ENCODE measurements at regions not wholly inside any gene's neighbourhood (a gene's known extent, or its start where the extent isn't known, plus 50 kb on each side); places are given as distances from the start of the nearest gene placed in this dataset.
"Not testable (repeated sequence)": the region's sequence is repeated elsewhere in the genome, so short reads cannot be mapped to it uniquely, and the experiment has no call there.

DNA sequence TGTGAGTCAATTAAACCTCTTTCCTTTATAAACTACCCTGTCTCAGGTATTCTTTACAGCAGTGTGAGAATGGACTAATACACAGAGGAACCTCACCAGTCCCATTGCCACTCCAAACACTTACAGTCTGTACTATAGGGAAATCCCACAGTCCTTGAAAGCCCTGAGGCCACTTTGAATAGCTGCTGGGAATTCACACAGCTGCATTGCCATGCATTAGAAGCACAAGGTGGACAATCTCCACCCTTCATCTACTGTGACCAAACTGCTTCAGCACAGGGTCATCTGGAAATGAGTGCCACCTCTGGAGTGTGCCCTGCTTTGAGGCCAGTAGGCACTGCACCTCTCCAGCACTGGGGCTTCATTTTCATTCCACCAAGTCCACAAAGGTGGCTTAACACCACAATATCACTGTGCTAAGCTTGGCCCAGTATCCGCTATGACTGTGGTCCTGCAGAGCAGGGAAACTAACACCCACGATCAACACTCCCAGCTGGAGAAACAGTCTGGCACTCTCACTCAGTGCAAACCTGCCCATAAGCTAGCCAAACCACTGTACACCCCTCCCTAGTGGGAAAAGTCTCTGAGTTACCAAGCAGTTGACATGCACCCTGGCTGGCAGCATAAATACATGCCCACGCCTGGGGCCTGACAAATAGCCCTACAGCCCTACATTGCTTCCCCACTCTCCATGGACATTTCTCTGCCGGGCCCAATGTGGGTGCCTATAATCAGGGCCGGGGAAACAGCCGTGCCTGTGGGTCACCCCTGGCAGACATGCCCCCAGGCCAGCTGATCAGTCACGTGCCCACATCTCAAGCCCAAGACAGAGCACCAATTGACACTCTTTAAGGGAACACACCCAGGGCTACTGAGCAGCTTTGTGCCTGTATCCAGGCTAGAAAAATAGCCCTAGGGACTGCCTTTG lies 294.3 kb upstream of the MGAT4C start:
- DNase-seq: no peak

GRCh38 chr12:86543716-86544115 lies 287.5 kb upstream of the MGAT4C start:
- no peak for DNase-seq

DNA sequence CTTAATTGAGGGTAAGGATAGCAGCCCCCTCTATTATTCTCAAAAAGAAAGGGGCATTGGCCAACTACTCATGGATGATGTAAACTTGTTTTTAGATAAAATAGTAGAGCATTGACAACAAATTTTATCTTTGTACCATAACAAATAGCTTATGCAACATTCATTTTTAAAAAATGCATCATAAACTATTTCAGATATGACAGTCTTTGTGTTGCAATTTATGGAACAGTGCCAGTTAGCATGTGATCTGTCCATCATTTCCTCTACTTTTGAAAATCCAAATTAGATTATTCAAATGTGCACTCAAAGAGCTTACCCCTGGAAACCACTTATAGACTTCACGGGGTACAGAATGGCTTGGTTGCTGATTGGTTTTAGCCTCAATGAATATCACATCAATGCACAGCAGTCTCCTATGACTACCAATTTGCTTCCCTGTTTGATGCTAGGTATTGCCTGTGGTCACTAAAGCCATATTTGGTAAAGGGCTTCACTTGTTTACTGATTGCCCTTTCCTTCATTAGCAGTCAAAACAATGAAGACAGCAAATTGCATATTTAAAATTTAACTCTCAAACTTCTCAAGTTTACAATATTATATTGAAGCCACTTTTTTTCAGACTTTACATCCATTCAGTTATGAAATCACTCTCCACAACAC lies 274.9 kb upstream of the MGAT4C start:
- DNase-seq: no peak

- no peak for DNase-seq
Measured at GRCh38 chr12:86526060-86526595, 269.9 kb upstream of the MGAT4C start.

DNA sequence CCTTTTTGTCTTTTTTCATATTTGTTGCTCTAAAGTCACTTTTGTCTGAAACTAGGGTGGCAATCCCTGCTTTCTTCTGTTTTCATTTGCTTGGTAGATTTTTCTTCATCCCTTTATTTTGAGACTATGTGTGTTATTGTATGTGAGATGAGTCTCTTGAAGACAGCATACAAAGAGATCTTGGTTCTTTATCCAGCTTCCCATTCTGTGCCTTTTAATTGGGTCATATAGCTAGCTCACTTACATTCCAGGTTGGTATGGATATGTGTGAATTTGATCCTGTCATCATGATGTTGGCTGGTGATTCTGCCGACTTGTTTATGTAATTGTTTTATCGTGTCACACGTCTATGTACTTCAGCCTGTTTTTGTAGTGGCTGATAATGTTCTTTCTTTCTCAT lies 267.7 kb upstream of the MGAT4C start:
- no peak for DNase-seq

DNA sequence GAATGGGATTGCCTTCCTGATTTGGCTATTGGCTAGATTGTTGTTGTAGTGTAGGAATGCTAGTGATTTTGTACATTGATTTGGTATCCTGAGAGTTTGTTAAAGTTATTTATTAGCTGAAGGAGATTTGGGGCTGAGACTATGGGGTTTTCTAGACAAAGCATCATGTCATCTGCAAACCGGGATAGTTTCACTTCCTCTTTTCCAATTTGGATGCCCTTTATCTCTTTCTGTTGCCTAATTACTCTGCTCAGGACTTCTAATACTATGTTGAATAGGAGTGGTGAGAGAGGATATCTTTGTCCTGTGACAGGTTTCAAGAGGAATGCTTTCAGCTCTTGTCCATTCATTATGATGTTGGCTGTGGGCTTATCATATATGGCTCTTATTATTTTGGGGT lies 265.7 kb upstream of the MGAT4C start:
- DNase-seq: no peak

DNA sequence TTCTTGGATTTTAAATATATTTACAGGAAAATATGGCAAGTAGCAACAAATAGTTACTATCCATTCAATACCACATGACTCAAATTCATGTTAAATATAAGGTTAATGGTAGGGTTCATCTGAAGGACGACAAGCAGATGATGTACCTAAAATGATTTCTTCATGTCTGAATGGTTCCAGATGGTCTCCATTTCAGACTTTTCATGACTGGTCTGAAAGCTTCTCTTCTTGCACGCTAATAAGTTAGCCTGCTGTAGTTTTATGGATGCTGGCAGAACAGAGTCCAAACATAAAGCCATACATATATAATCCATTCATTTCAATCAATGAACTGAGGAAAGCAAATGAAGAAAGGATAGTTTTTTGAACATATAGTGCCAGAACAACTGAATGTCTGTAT lies 257.0 kb upstream of the MGAT4C start:
- DNase-seq: no peak

DNA sequence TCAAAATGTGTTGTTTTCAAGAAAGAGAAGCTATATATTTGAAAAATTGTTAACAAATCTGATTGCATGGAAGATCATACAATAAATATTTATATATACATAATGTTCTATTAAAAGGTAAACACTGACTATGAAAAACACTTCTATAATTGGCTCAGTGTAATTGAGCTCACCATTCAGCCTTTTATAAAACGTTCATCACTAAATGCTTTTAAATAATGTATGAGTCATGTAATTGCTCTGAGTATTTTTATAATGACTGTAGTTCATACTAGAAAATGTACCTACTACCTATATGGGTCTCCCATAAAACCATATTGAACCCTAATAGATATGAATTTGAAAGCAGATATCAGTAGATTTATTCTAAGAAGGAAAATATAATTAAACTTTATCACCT lies 240.4 kb upstream of the MGAT4C start:
- DNase-seq: no peak

- no peak for DNase-seq
Measured at GRCh38 chr12:86484473-86484872, 228.3 kb upstream of the MGAT4C start.

DNA sequence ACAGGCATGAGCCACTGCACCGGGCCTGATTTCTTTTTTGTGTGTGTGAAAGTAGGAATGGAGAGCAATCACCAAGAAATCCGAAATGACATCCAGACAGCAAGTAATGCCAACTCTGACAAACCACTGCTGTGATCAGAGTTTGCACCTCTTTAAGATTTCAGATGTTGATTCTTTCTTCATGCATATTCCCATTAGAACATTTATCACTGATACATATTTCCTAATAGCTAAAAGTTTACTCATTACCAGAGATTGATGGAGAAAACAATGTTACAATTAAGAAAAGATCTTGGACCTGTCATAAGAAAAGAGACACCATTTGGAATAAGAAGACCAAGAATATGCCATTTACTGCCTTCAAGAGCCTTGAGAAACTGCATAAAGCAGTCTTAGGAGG lies 217.0 kb upstream of the MGAT4C start:
- DNase-seq: no peak

DNA sequence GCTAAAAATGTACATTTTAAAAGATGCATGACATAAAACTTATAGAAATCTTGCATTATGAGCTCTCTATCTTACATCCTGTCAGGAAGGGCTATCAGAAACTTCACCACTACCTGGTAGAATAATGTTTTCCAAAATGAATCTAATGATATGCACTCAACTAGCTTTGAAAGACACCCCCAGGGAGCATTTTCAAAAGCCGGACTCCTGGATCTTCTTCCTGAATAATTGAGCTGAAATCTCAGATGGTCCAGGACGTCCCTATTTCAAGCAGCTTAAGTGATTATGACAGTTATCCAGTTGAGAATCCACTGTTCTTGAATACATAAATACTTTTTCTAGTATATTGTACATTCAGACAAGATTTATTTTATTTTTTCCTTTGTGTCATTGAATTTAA lies 200.6 kb upstream of the MGAT4C start:
- no peak for DNase-seq

GRCh38 chr12:86456241-86456640 lies 200.1 kb upstream of the MGAT4C start:
- DNase-seq: no peak

- no peak for DNase-seq
Measured at GRCh38 chr12:86445356-86445755, 189.2 kb upstream of the MGAT4C start.

GRCh38 chr12:86435053-86435452 lies 178.9 kb upstream of the MGAT4C start:
- no peak for DNase-seq

- no peak for DNase-seq
Measured at GRCh38 chr12:86429824-86430223, 173.6 kb upstream of the MGAT4C start.

GRCh38 chr12:86421333-86421732 lies 165.1 kb upstream of the MGAT4C start:
- DNase-seq: no peak

GRCh38 chr12:86414201-86414600 lies 158.0 kb upstream of the MGAT4C start:
- DNase-seq: no peak

DNA sequence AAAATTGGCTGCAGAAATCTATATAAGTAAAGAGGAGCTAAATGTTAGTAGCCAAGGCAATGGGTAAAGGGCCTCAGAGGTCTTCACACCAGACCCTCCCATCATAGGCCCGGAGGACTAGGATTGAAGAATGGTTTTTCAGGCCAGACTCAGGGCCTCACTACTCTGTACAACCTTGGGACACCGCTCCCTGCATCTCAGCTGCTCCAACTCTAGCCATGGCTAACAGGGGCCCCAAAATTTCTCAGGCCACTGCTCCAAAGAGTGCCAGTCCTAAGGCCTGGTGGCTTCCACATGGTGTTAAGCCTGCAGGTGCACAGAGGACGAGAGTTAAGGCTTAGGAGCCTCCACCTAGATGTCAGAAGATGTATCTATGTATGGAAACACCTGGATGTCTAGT lies 155.5 kb upstream of the MGAT4C start:
- DNase-seq: no peak

DNA sequence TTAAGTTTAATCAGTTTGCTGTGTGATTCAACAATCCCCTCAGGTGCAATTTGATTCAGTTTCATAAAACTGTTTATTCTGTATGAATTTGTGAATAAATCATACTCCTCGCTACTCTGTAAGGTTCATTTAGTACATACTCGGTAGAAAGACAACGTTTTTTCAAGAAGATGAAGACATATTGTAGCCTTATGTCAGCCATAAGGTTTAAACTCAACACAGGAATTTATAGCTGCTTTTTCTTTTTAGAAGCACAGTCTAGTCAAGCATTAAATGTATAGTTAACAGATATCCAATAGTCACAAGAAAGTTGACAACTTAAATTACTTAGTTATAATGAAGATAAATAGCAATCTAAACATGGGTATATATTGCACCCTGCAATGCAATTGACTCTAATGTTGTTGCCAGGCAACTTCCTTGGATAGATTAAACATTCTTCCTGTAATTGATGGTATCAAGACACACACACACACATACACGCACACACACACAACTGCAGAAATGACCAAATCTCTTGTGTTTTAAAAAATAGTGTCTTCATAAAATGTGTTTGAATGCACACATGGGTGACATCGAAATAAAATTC lies 151.5 kb upstream of the MGAT4C start:
- DNase-seq: no peak

DNA sequence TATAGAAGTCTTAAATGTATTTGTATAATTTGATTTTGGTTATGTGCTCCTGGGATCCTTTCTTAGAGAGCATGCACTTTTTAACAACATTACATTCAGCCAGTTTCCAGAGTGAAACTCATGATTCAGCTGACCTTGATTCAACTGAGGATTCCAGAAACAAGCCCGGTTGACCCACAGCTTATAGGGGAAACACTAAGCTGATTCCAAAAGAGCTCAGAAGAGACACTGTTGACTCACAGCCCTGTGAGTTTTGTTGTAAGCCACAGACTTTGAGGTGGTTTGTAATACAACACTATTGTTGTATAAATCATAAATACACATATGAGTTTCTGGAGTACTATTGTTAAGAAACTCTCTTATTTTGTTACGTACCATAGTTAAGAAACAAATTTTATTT lies 133.8 kb upstream of the MGAT4C start:
- DNase-seq: no peak

GRCh38 chr12:86387591-86388145 lies 131.5 kb upstream of the MGAT4C start:
- DNase-seq: no peak

DNA sequence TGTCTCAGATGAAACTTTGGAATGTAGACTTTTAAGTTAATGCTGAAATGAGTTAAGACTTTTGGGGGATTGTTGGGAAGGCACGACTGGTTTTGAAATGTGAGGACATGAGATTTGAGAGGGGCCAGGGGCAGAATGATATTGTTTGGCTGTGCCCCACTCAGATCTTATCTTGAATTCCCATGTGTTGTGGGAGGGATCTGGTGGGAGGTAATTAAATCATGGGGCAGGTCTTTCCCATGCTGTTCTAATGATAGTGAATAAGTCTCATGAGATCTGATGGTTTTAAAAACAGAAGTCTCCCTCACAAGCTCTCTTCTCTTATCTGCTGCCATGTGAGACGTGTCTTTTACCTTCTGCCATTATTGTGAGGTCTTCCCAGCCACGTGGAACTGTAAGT lies 127.6 kb upstream of the MGAT4C start:
- not testable (repeated sequence) for DNase-seq

GRCh38 chr12:86379337-86379736 lies 123.1 kb upstream of the MGAT4C start:
- no peak for DNase-seq
